ENCODE measurements at regions not wholly inside any gene's neighbourhood (a gene's known extent, or its start where the extent isn't known, plus 50 kb on each side); places are given as distances from the start of the nearest gene placed in this dataset.

DNA sequence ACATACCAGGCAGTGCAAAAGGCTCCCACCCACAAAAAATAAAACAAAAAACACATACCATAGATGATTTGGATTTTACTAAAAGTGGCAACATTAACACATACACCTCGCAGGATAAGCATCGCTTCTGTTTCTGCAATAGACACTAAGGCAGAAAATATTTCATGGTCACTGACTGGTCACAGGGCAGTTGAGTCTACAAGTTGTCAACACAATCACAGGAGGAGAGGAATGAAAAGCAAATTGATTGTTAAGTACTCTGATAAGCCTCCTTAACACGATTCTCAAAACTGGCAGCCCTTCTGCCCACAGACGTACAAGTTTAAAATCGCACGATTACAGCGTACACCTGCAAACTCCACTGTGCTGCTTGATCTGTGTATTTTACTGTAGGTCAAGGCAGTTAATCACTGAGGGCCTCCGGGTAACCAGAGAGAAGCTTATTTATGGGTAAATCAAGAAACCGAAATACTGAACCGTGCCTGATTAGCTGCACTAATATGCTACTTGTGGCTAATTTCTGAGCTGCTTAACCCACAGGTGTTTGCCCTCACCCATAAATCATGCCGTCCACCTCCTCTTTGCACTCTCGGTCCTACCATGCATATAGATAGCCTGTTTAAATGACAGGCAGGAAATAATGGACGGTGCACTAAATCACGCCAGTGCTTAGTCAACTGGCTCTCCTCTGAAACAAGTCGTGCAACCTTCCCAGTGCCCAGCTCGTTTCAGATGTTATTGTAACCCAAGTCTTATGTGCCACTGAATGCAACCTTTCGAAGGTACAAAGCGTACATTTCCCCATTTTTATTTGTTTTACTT, 659.4 kb upstream of the ADAMTS16 start:
- no peak overlapping the region for H3K4me3 ChIP-seq (ENCODE audit: control insufficient read depth, low read depth, low read length)
- no peak for DNase-seq (ENCODE audit: low read depth)
- TF ChIP-seq, protein P1, sequence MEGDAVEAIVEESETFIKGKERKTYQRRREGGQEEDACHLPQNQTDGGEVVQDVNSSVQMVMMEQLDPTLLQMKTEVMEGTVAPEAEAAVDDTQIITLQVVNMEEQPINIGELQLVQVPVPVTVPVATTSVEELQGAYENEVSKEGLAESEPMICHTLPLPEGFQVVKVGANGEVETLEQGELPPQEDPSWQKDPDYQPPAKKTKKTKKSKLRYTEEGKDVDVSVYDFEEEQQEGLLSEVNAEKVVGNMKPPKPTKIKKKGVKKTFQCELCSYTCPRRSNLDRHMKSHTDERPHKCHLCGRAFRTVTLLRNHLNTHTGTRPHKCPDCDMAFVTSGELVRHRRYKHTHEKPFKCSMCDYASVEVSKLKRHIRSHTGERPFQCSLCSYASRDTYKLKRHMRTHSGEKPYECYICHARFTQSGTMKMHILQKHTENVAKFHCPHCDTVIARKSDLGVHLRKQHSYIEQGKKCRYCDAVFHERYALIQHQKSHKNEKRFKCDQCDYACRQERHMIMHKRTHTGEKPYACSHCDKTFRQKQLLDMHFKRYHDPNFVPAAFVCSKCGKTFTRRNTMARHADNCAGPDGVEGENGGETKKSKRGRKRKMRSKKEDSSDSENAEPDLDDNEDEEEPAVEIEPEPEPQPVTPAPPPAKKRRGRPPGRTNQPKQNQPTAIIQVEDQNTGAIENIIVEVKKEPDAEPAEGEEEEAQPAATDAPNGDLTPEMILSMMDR (conservative IDR thresholded peaks at IDR 0.05; ENCODE audit: control insufficient read depth, insufficient read depth, low read depth, low read length) = no peak

DNA sequence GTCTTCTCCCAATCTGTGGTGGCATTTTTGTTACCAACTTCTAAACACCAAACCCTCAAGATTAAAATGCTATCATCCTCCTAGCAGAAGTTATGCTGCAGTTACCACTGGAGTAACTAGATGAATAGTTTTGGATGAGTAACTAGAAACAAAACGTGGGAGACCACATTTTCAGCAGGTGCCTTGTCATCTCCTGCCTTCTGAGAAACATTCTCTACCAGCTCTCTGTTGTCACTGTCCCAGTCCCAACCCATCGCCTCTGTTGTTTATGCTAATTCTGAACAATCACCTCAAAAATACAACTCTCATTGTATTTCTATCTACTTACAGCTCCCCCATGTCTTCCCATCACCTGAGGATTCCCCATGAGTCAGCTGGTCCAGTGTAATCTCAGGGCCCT, 652.5 kb upstream of the ADAMTS16 start:
- no peak for DNase-seq (ENCODE audit: low read depth)
- H3K4me3 ChIP-seq (ENCODE audit: control insufficient read depth, low read depth, low read length) = no peak overlapping the region
- TF ChIP-seq, protein P1 (conservative IDR thresholded peaks at IDR 0.05; ENCODE audit: control insufficient read depth, insufficient read depth, low read depth, low read length) = no peak

DNA sequence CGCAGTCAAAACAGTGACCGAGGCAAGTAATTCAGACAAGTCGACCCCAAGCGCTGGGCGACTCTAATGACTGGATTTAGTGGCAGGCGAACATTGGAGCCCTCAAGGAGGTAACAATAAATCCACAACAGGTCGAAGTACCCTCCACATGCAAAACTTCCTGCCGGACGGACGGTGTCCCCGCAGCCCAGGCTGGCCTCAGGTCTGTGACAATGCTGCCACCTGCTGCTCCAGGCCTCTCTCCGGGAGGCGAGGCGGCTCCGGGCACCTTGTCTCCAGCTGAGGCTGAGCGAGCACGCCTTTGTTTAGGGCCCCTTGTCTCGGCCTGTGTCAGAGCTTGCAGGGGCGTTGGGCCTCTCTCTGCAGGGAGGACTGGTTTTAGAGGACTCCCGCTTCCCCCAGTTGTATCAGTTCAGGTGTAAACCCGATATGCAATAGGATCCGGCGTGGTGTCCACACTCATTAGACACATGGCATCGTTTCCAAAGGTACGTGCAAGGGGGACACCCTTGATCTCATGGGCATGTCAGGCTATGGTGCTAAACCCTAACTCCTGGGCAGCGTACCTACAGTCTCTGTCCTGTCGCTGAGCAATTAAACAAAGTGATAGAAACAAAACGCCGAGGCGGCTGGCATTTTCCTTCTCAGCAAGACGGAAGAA, 628.0 kb upstream of the ADAMTS16 start:
- DNase-seq (ENCODE audit: low read depth) = peak; percentile 3
- H3K4me3 ChIP-seq (ENCODE audit: control insufficient read depth, low read depth, low read length) = no peak overlapping the region
- TF ChIP-seq, protein P1 (conservative IDR thresholded peaks at IDR 0.05; ENCODE audit: control insufficient read depth, insufficient read depth, low read depth, low read length) = peak; percentile 7

GRCh38 chr5:4513381-4513780, 626.7 kb upstream of the ADAMTS16 start:
- H3K4me3 ChIP-seq (ENCODE audit: control insufficient read depth, low read depth, low read length) = no peak overlapping the region
- DNase-seq (ENCODE audit: low read depth) = no peak
- TF ChIP-seq, protein P1 (conservative IDR thresholded peaks at IDR 0.05; ENCODE audit: control insufficient read depth, insufficient read depth, low read depth, low read length) = no peak

DNA sequence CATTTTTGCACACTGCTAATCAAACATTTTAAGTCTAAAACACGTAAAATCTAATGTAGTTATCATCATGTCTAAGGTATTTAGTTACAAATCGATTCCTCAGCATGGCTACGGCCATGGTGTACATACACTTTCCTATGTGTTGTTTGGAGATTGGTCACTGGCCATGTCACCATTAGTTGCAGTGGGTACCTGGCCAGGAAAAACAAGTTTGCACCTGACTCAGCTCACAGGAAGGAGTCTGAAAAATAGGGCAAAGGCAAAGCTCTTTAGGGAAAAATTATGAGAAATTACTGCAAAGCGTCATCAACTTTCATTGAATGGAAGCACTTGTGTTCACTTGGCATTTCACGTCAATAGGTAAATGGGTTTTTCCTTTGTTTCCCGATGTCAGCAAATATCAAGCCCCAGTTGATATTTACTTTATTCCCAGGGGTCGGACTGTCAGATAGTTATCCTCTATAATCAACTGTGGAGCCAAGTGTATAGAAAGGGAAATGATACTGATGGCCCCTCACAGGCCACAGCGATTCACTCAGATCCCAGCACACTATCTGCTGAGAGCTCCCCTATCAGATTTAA, 626.0 kb upstream of the ADAMTS16 start:
- TF ChIP-seq, protein P1 (conservative IDR thresholded peaks at IDR 0.05; ENCODE audit: control insufficient read depth, insufficient read depth, low read depth, low read length) = no peak
- DNase-seq (ENCODE audit: low read depth) = no peak
- H3K4me3 ChIP-seq (ENCODE audit: control insufficient read depth, low read depth, low read length) = no peak overlapping the region

GRCh38 chr5:4518903-4519672, 621.0 kb upstream of the ADAMTS16 start:
- TF ChIP-seq, protein P1 (conservative IDR thresholded peaks at IDR 0.05; ENCODE audit: control insufficient read depth, insufficient read depth, low read depth, low read length) = no peak
- H3K4me3 ChIP-seq (ENCODE audit: control insufficient read depth, low read depth, low read length) = no peak overlapping the region
- DNase-seq (ENCODE audit: low read depth) = no peak
